ENCODE measurements at regions not wholly inside any gene's neighbourhood (a gene's known extent, or its start where the extent isn't known, plus 50 kb on each side); places are given as distances from the start of the nearest gene placed in this dataset.

GRCh38 chr11:128374026-128374425 lies 213.3 kb downstream of the ETS1 start:
- TF ChIP-seq EZH2 (IDR thresholded peaks at IDR 0.05; ENCODE audit: borderline replicate concordance, insufficient read depth, low read length, poor library complexity, severe bottlenecking), result no peak
- TF ChIP-seq CTCF (IDR thresholded peaks at IDR 0.05; ENCODE audit: poor library complexity, severe bottlenecking), result no peak
- no peak for TF ChIP-seq EP300 (conservative IDR thresholded peaks at IDR 0.05; ENCODE audit: poor library complexity, severe bottlenecking)
- no peak for TF ChIP-seq POLR2AphosphoS5 (IDR thresholded peaks at IDR 0.05)
- TF ChIP-seq RAD21 (conservative IDR thresholded peaks at IDR 0.05), result no peak
